Right lobe of liver (tissue), 6 donors: ENCODE measurements at regions not wholly inside any gene's neighbourhood (a gene's known extent, or its start where the extent isn't known, plus 50 kb on each side); places are given as distances from the start of the nearest gene placed in this dataset.

ENCODE experiments used
- ATAC-seq, 4 donors: fragments of 200-7000 bp; cut with Tn5 transposase; one replicate each; pipeline ENCODE4 v1.9.1; 2020; ENCODE audit warnings: mild to moderate bottlenecking in 4 of 4, moderate library complexity in 4 of 4
- DNase-seq, 3 donors: peaks; one replicate each; pipeline ENCODE4 v3.0.0-alpha.2; 2020
- H3K27ac ChIP-seq, 3 donors: fragments of 200-600 bp; one replicate each; pipeline ENCODE4 v1.8.0; 2022
- H3K27me3 ChIP-seq, 2 donors: fragments of 200-600 bp; one replicate each; pipeline ENCODE4 v1.8.0; 2022
- H3K36me3 ChIP-seq, 4 donors: fragments of 200-600 bp; sonication (generic) in 1 of 4; one replicate each; pipeline versions ENCODE4 v1.5.1 to v1.8.0; 2017 to 2022; ENCODE audit warnings: control low read depth in 1 of 4
- H3K4me1 ChIP-seq, 4 donors: fragments of 200-600 bp; sonication (generic) in 1 of 4; one replicate each; pipeline versions ENCODE4 v1.5.1 to v1.8.0; 2017 to 2022; ENCODE audit warnings: control low read depth in 1 of 4
- H3K4me3 ChIP-seq, 3 donors: fragments of 200-600 bp; one replicate each; pipeline ENCODE4 v1.8.0; 2022
- H3K9me3 ChIP-seq, 4 donors: fragments of 200-600 bp; sonication (generic) in 1 of 4; one replicate each; pipeline versions ENCODE4 v1.5.1 to v1.8.0; 2017 to 2022; ENCODE audit warnings: control low read depth in 1 of 4
- POLR2A ChIP-seq: fragments of 450-650 bp; IDR thresholded peaks from one replicate; pipeline ENCODE4 v1.6.1; 2017; ENCODE audit warnings: antibody characterized with exemption, mild to moderate bottlenecking
- WGBS: methylation state at CpG from one replicate; pipeline ENCODE4 v1.1.6; 2018; ENCODE audit warnings: low coverage, low lambda C conversion rate; ENCODE audit not compliant: insufficient coverage; ENCODE audit errors: missing lambda C conversion rate; 5-methylcytosine and 5-hydroxymethylcytosine counted together
- intact Hi-C, 2 donors: fragments of 100-400 bp; cut with DNase I; formaldehyde crosslinking; loops; one replicate each; pipeline versions ENCODE4 v1.11.2 to v1.14.1; 2022
- TF ChIP-seq, protein P1 (sequence below), 4 donors: fragments of 200-600 bp in 3 of 4; fragments of 450-650 bp in 1 of 4; IDR thresholded peaks; one replicate each; pipeline versions ENCODE4 v1.5.1 to v1.8.0; 2016 to 2022; ENCODE audit warnings: antibody characterized with exemption in 4 of 4, mild to moderate bottlenecking in 2 of 4
- donor health status: DM: no; HTN: yes; CAD: no.
- donor health status: DM: no; HTN: no; CAD: no.
- donor health status: DM: no; HTN: no; CAD: no.
- donor health status: DM: no; HTN: yes; CAD: no.
- donor health status: DM: no; HTN: yes; CAD: no.

DNA sequence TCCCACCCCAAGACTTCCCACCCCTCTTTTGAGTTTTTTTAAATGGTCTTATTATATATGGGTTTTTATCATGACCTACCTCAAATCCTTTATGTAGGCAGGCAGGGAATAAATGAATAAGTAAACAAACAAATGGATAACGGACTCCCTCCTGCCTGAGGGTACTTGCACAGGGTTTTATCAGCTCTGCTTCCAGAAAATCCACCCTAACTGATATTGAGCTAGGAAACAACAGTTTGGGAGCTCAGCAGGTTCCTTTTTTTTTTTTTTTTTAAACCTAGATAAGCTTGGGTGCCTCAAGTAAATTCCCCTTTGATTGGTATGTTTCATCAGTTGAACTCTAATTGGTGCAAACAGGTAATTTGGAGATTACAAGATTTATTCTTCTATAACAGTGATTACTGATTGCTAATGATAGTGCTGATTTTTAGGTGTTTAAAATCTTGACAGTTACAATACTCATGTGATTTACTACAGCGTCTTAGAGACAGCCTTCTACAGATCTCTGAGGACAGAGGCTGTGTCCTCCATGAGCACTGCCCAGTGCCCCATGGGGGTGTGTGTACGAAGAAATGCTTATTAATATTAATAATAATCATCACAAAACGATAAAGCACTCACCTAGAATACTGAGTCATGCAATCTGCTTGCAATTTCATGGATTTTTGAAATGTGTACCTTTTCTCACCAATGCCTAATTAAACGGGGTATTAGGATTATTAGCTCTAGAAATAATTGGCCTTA, 347.4 kb downstream of the RRAGC start:
- ATAC-seq = no peak
- no peaks in the 10 kb centered on the region for H3K36me3 ChIP-seq
- no peak overlapping the region for H3K4me3 ChIP-seq
- no peak overlapping the region for H3K27ac ChIP-seq
- H3K27me3 ChIP-seq = no peaks in the 10 kb centered on the region
- H3K9me3 ChIP-seq = no peaks in the 10 kb centered on the region
- TF ChIP-seq POLR2A = no peak
- TF ChIP-seq, protein P1, sequence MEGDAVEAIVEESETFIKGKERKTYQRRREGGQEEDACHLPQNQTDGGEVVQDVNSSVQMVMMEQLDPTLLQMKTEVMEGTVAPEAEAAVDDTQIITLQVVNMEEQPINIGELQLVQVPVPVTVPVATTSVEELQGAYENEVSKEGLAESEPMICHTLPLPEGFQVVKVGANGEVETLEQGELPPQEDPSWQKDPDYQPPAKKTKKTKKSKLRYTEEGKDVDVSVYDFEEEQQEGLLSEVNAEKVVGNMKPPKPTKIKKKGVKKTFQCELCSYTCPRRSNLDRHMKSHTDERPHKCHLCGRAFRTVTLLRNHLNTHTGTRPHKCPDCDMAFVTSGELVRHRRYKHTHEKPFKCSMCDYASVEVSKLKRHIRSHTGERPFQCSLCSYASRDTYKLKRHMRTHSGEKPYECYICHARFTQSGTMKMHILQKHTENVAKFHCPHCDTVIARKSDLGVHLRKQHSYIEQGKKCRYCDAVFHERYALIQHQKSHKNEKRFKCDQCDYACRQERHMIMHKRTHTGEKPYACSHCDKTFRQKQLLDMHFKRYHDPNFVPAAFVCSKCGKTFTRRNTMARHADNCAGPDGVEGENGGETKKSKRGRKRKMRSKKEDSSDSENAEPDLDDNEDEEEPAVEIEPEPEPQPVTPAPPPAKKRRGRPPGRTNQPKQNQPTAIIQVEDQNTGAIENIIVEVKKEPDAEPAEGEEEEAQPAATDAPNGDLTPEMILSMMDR (IDR thresholded peaks at IDR 0.05) = no peak
- 39% methylated on average over 5 of the region's 5 CpGs for WGBS
- intact Hi-C loops = no loop called here
- no peaks in the 10 kb centered on the region for H3K4me1 ChIP-seq
- no peak for DNase-seq

DNA sequence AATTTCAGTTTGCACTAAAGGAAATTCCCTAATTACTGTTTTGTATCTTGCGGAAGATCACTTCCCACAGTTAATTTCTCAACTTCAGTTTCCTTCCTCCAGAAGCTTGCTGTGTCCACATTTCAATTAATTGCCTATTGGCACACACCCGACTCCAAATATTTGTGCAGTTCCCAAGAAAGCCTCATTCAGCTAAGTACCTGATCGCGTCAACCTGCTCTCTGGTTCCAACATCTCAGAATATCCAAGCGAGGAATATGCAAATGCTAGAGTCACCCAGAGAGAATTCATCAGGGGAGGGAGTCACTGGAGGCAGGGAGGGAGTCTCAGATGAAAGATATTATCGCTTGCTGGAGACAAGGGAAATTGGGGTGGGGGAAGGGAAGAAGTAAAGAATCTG, 351.3 kb downstream of the RRAGC start:
- 36% methylated on average over 6 of the region's 6 CpGs for WGBS
- DNase-seq = no peak
- Histone ChIP-seq H3K4me1 (no peaks in the 10 kb centered on the region), H3K4me3 (no peak overlapping the region), H3K36me3 (no peaks in the 10 kb centered on the region), H3K9me3 (no peaks in the 10 kb centered on the region), H3K27me3 (no peaks in the 10 kb centered on the region), H3K27ac (no peak overlapping the region)
- no peak for ATAC-seq
- TF ChIP-seq POLR2A = no peak
- TF ChIP-seq, protein P1 (IDR thresholded peaks at IDR 0.05) = no peak
- intact Hi-C loops = no loop called here

DNA sequence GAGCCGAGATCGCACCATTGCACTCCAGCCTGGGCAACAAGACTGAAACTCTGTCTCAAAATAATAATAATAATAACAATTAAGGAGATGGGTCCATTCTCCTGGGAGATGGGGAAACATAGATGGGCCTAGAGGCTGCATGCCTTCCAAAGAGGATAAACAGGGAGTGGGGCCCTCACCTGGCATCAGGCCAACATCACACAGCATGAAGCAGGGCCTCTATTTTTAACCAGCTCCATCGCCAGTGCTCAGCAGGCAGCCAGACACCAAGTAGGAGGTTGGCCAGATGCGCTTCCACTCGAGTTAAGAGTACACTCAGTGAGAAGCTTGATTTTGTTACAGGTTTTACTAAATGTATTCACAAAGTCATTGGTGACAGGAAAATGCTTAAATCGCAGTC, 352.0 kb downstream of the RRAGC start:
- no peak for DNase-seq
- no peak for ATAC-seq
- no peaks in the 10 kb centered on the region for H3K9me3 ChIP-seq
- 73% methylated on average over 6 of the region's 6 CpGs for whole genome bisulfite sequencing
- H3K36me3 ChIP-seq = no peaks in the 10 kb centered on the region
- no peak overlapping the region for H3K4me3 ChIP-seq
- no peaks in the 10 kb centered on the region for H3K4me1 ChIP-seq
- intact Hi-C loops = no loop called here
- TF ChIP-seq, protein P1 (IDR thresholded peaks at IDR 0.05) = no peak
- no peak for TF ChIP-seq POLR2A
- H3K27ac ChIP-seq = no peak overlapping the region
- H3K27me3 ChIP-seq = no peaks in the 10 kb centered on the region

DNA sequence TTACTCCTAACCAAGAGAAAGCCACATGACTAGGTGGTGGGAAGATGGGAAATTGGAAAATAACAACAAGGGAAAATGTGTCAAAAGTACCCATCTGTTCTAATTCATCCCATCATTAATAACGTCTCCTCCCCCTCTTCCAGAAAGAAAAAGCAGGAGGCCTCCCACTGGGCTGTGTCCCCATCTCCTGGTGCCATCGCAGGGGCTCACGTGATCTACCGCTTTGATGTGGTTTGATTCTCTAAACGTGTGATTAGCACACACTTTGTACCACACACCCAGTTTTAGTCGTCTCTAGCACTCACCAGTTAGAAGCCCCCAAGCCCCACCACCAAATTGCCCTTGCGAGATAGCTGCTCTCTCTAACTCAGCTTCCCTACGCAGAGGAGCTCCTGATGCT, 353.6 kb downstream of the RRAGC start:
- TF ChIP-seq POLR2A = no peak
- TF ChIP-seq, protein P1 (IDR thresholded peaks at IDR 0.05) = no peak
- Histone ChIP-seq H3K9me3 (no peaks in the 10 kb centered on the region), H3K36me3 (no peaks in the 10 kb centered on the region), H3K4me3 (no peak overlapping the region), H3K27me3 (no peaks in the 10 kb centered on the region), H3K27ac (no peak overlapping the region), H3K4me1 (no peaks in the 10 kb centered on the region)
- WGBS = 26% methylated on average over 3 of the region's 8 CpGs
- ATAC-seq = no peak
- no peak for DNase-seq
- intact Hi-C loops = no loop called here
